ENCODE measurements at regions not wholly inside any gene's neighbourhood (a gene's known extent, or its start where the extent isn't known, plus 50 kb on each side); places are given as distances from the start of the nearest gene placed in this dataset.

DNA sequence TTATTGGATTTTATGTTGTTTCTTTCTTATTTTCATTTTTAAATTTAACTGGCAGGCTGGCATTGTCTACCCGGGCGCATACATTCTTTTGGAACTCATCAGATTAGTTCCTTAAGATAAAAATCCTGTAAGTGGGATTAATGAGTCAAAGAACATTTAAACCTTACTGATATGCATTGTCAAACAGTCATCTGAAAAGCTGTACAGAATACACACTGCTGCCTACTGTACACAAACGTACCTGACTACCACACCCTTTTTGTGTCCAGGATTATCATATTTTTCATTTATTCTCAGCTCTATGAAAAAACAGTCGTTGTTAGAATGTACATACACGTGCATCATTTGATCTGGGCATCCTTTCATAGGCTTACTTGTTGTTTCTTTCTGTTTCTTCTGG lies 358.3 kb downstream of the EFNB2 start:
- no peak for TF ChIP-seq GATA3 (IDR thresholded peaks at IDR 0.05; ENCODE audit: low read depth, low read length)
- no peak for TF ChIP-seq GATA2 (IDR thresholded peaks at IDR 0.05; ENCODE audit: low read depth, low read length)

Measured in SH-SY5Y (cell line).